ENCODE measurements at regions not wholly inside any gene's neighbourhood (a gene's known extent, or its start where the extent isn't known, plus 50 kb on each side); places are given as distances from the start of the nearest gene placed in this dataset.

DNA sequence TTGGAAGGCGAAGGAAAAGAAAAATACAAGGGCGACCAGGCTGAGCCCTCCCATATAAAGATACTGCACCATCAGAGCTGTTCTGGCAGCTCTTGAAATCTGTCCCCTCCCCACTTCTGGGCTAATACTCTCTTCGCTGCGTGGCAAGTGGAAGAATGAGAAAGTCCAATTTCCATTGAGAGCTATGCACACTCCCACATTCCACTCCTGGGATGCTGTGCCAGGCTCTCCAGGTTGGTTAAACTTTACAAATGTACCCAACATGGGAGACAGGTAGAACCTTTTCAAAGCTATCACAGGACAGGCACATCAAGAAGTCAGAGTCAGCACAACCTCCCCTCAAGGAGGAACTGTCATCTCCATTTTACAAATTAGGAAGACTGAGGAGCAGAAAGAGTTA lies 465.0 kb downstream of the SHQ1 start:
- Histone ChIP-seq H3K79me2 (ENCODE audit: control insufficient read depth, insufficient read depth, low read length) (peaks cover 33% of the 10 kb centered on the region), H3K36me3 (ENCODE audit: control insufficient read depth in 2 of 2, extremely low read depth in 1 of 2, insufficient read depth in 2 of 2, low read length in 2 of 2) (peaks cover 3% of the 10 kb centered on the region in 2 experiments), H3K4me2 (ENCODE audit: insufficient read depth, low read length) (no peak overlapping the region), H4K20me1 (replicated peaks; ENCODE audit: control insufficient read depth, extremely low read depth, insufficient read depth, low read length) (peaks cover 10% of the 10 kb centered on the region), H3K9me1 (replicated peaks; ENCODE audit: control insufficient read depth, extremely low read depth, insufficient read depth, low read length) (no peaks in the 10 kb centered on the region), H3K27me3 (ENCODE audit: control insufficient read depth in 2 of 2, insufficient read depth in 2 of 2, low read length in 2 of 2) (no peaks in the 10 kb centered on the region), H3K9me3 (replicated peaks; ENCODE audit: control insufficient read depth, insufficient read depth, low read length) (no peaks in the 10 kb centered on the region), H2AFZ (ENCODE audit: low read depth, low read length) (no peak overlapping the region), H3K4me1 (ENCODE audit: control insufficient read depth, extremely low read depth, insufficient read depth, low read length) (peaks cover 11% of the 10 kb centered on the region), H3K4me3 (replicated peaks in 1 of 3; ENCODE audit: insufficient read depth in 1 of 3, low read depth in 1 of 3, low read length in 3 of 3) (no peak overlapping the region), H3K9ac (replicated peaks; ENCODE audit: extremely low read depth, insufficient read depth, low read length) (no peak overlapping the region), H3K27ac (ENCODE audit: insufficient read depth, low read depth, low read length) (no peak overlapping the region)
- BruUV-seq (replicated peaks): no TSS peak
- DNase-seq (ENCODE audit: low read depth, low spot score) (no peak), FAIRE-seq (no peak)
- intact Hi-C loops (cut with micrococcal nuclease): no loop called here
- POLR2A ChIA-PET: no interaction called here
- dilution Hi-C loops (cut with MboI; ENCODE audit: extremely low pct_ligation_motif_present, low sequenced_read_pairs): no loop called here
- TF ChIP-seq FOS (IDR thresholded peaks at IDR 0.05; ENCODE audit: borderline replicate concordance, insufficient read depth, low read length) (no peak), GATA2 (IDR thresholded peaks at IDR 0.05; ENCODE audit: insufficient read depth, insufficient read length, low read depth, low read length) (no peak), POLR2A (IDR thresholded peaks at IDR 0.05; ENCODE audit: low read depth, low read length) (no peak), POLR2AphosphoS5 (IDR thresholded peaks at IDR 0.05; ENCODE audit: insufficient read depth, low read depth, low read length) (no peak), JUN (IDR thresholded peaks at IDR 0.05; ENCODE audit: borderline replicate concordance, insufficient read depth, insufficient read length, low read depth) (no peak), MYC (IDR thresholded peaks at IDR 0.05; ENCODE audit: low read depth, low read length) (no peak), EZH2 (IDR thresholded peaks at IDR 0.05; ENCODE audit: borderline replicate concordance, low read depth, low read length, severe bottlenecking) (no peak)
- TF ChIP-seq, protein P1, sequence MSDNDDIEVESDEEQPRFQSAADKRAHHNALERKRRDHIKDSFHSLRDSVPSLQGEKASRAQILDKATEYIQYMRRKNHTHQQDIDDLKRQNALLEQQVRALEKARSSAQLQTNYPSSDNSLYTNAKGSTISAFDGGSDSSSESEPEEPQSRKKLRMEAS (IDR thresholded peaks at IDR 0.05; ENCODE audit: insufficient read depth, insufficient read length): no peak
- TF ChIP-seq, protein P2, sequence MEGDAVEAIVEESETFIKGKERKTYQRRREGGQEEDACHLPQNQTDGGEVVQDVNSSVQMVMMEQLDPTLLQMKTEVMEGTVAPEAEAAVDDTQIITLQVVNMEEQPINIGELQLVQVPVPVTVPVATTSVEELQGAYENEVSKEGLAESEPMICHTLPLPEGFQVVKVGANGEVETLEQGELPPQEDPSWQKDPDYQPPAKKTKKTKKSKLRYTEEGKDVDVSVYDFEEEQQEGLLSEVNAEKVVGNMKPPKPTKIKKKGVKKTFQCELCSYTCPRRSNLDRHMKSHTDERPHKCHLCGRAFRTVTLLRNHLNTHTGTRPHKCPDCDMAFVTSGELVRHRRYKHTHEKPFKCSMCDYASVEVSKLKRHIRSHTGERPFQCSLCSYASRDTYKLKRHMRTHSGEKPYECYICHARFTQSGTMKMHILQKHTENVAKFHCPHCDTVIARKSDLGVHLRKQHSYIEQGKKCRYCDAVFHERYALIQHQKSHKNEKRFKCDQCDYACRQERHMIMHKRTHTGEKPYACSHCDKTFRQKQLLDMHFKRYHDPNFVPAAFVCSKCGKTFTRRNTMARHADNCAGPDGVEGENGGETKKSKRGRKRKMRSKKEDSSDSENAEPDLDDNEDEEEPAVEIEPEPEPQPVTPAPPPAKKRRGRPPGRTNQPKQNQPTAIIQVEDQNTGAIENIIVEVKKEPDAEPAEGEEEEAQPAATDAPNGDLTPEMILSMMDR (IDR thresholded peaks at IDR 0.05; ENCODE audit: extremely low read depth in 1 of 2, insufficient read depth in 1 of 2, low read depth in 1 of 2, low read length in 2 of 2): no peak
- CTCF ChIA-PET: no interaction called here

Measured in endothelial cell of umbilical vein (primary cell).